Neural progenitor cell (in vitro differentiated cells): ENCODE measurements at regions not wholly inside any gene's neighbourhood (a gene's known extent, or its start where the extent isn't known, plus 50 kb on each side); places are given as distances from the start of the nearest gene placed in this dataset.
A peak's percentile ranks its signal among the peaks of the same experiment; 100 is the strongest.

Experiments used
- DNase-seq: peaks from one replicate; pipeline ENCODE4 v3.0.0-alpha.2; 2016; ENCODE audit warnings: low spot score
- H2AFZ ChIP-seq: fragments of 200-600 bp; sonication (generic); replicated peaks from 2 replicates; pipeline ENCODE4 v1.6.1; 2016; ENCODE audit warnings: antibody characterized with exemption
- H3F3A ChIP-seq: fragments of 200-600 bp; sonication (generic); 2 replicates; pipeline ENCODE4 v1.6.1; 2016; ENCODE audit warnings: antibody characterized with exemption, low read depth
- H3K27ac ChIP-seq: fragments of 200-600 bp; sonication (generic); 2 replicates; pipeline ENCODE4 v1.5.1; 2016; ENCODE audit warnings: mild to moderate bottlenecking
- H3K27me3 ChIP-seq: fragments of 200-600 bp; sonication (generic); 2 replicates; pipeline ENCODE4 v1.6.1; 2016; ENCODE audit warnings: mild to moderate bottlenecking, moderate library complexity
- H3K36me3 ChIP-seq: fragments of 200-600 bp; sonication (generic); 2 replicates; pipeline ENCODE4 v1.5.1; 2016
- H3K4me1 ChIP-seq: fragments of 200-600 bp; sonication (generic); 2 replicates; pipeline ENCODE4 v1.6.1; 2016; ENCODE audit warnings: mixed run types
- H3K4me2 ChIP-seq: fragments of 200-600 bp; sonication (generic); 2 replicates; pipeline ENCODE4 v1.6.1; 2016
- H3K4me3 ChIP-seq: fragments of 200-600 bp; sonication (generic); 2 replicates; pipeline ENCODE4 v1.5.1; 2016
- H3K79me2 ChIP-seq: fragments of 200-600 bp; sonication (generic); 2 replicates; pipeline ENCODE4 v1.6.1; 2016; ENCODE audit warnings: low read depth
- H3K9ac ChIP-seq: fragments of 200-600 bp; sonication (generic); 2 replicates; pipeline ENCODE4 v1.6.1; 2016
- H3K9me3 ChIP-seq: fragments of 200-600 bp; sonication (generic); 2 replicates; pipeline ENCODE4 v1.5.1; 2016; ENCODE audit warnings: low read depth
- H4K20me1 ChIP-seq: fragments of 200-600 bp; sonication (generic); 2 replicates; pipeline ENCODE4 v1.6.1; 2016; ENCODE audit warnings: low read depth
- H3K27ac Mint-ChIP-seq: 3 replicates; pipeline ENCODE4 v1.8.0; 2021; ENCODE audit warnings: mixed read lengths
- H3K27me3 Mint-ChIP-seq: 2 replicates; pipeline ENCODE4 v1.8.0; 2022; ENCODE audit warnings: low read depth, mild to moderate bottlenecking, inconsistent platforms, moderate library complexity, mixed read lengths; ENCODE audit not compliant: insufficient read depth
- H3K36me3 Mint-ChIP-seq: 3 replicates; pipeline ENCODE4 v1.8.0; 2021; ENCODE audit warnings: mixed read lengths
- H3K4me1 Mint-ChIP-seq: 3 replicates; pipeline ENCODE4 v1.8.0; 2021; ENCODE audit warnings: mixed read lengths
- H3K4me3 Mint-ChIP-seq: 3 replicates; pipeline ENCODE4 v1.8.0; 2021; ENCODE audit warnings: mild to moderate bottlenecking, moderate library complexity, mixed read lengths
- H3K9me3 Mint-ChIP-seq: 3 replicates; pipeline ENCODE4 v1.8.0; 2020; ENCODE audit warnings: mixed read lengths
- EZH2 ChIP-seq: fragments of 200-600 bp; sonication (generic); IDR thresholded peaks from 2 replicates; pipeline ENCODE4 v1.6.1; 2017; ENCODE audit warnings: antibody characterized with exemption, mild to moderate bottlenecking, moderate library complexity
- EZH2phosphoT487 ChIP-seq: fragments of 200-600 bp; sonication (generic); IDR thresholded peaks from 2 replicates; pipeline ENCODE4 v1.6.1; 2017; ENCODE audit warnings: antibody characterized with exemption
- TF ChIP-seq, protein P1 (sequence below): fragments of 200-600 bp; sonication (generic); IDR thresholded peaks from 2 replicates; pipeline ENCODE4 v1.5.1; 2017; ENCODE audit warnings: antibody characterized with exemption, mild to moderate bottlenecking

DNA sequence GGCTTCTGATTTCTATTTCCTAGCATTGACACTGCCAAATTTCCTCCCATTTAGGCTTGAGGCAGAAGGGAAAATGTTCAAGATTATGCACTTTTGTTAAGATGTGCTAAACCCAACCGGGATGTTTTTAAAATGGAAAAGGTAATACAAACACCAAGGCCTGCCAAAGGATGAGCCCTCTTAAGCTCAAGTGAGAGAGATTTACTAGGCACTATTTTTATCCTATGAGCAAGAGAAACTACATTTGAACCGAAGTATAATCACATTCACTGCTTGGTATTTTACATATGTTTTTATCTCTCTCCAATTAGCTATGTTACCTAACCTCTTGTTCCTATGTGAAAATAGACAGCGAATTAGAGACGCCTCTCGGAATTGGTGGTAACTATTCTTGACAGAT lies 295.8 kb downstream of the GABRB3 start:
- Histone ChIP-seq H4K20me1 (no peaks in the 10 kb centered on the region), H3K36me3 (no peaks in the 10 kb centered on the region), H3K27ac (no peak overlapping the region), H3K4me3 (no peak overlapping the region), H3K4me1 (no peaks in the 10 kb centered on the region), H3K4me2 (no peak overlapping the region), H3K27me3 (no peaks in the 10 kb centered on the region), H3F3A (no peaks in the 10 kb centered on the region), H3K9me3 (peaks cover 3% of the 10 kb centered on the region), H3K79me2 (no peaks in the 10 kb centered on the region), H3K9ac (no peak overlapping the region), H2AFZ (no peak overlapping the region)
- no peak for DNase-seq
- Mint-ChIP-seq H3K4me3 (no peak overlapping the region), H3K27me3 (peaks cover 3% of the 10 kb centered on the region), H3K36me3 (no peaks in the 10 kb centered on the region), H3K27ac (no peak overlapping the region), H3K9me3 (peaks cover 9% of the 10 kb centered on the region), H3K4me1 (no peaks in the 10 kb centered on the region)
- no peak for TF ChIP-seq EZH2phosphoT487
- no peak for TF ChIP-seq EZH2
- TF ChIP-seq, protein P1, sequence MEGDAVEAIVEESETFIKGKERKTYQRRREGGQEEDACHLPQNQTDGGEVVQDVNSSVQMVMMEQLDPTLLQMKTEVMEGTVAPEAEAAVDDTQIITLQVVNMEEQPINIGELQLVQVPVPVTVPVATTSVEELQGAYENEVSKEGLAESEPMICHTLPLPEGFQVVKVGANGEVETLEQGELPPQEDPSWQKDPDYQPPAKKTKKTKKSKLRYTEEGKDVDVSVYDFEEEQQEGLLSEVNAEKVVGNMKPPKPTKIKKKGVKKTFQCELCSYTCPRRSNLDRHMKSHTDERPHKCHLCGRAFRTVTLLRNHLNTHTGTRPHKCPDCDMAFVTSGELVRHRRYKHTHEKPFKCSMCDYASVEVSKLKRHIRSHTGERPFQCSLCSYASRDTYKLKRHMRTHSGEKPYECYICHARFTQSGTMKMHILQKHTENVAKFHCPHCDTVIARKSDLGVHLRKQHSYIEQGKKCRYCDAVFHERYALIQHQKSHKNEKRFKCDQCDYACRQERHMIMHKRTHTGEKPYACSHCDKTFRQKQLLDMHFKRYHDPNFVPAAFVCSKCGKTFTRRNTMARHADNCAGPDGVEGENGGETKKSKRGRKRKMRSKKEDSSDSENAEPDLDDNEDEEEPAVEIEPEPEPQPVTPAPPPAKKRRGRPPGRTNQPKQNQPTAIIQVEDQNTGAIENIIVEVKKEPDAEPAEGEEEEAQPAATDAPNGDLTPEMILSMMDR, result no peak

DNA sequence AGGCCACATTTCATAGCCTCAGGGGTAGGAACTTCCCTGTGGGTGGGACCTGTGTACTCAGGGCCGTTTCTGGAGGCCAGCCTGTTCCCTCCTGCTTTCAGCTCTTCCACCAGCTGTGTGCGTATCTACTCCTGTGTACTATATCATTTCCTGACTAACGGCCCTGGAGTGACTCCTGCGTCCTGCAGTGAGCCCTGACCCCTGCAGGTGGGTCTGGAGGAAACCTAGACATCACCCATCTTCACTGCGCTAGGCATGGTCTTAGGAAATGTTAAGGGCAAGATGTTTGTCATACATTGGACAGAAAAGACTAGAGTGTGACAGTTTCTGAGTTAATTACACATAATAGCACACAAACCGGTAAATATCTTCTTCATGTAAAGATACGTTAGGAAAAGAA lies 297.3 kb downstream of the GABRB3 start:
- peaks cover 9% of the 10 kb centered on the region for H3K9me3 Mint-ChIP-seq
- H3K4me3 ChIP-seq, result no peak overlapping the region
- H3K4me1 ChIP-seq, result no peaks in the 10 kb centered on the region
- H3K79me2 ChIP-seq, result no peaks in the 10 kb centered on the region
- DNase-seq, result no peak
- H3K4me1 Mint-ChIP-seq, result no peaks in the 10 kb centered on the region
- H3K9ac ChIP-seq, result no peak overlapping the region
- no peak overlapping the region for H3K27ac Mint-ChIP-seq
- H3K4me2 ChIP-seq, result no peak overlapping the region
- H2AFZ ChIP-seq, result no peak overlapping the region
- no peak overlapping the region for H3K4me3 Mint-ChIP-seq
- H3K36me3 ChIP-seq, result no peaks in the 10 kb centered on the region
- TF ChIP-seq EZH2phosphoT487, result no peak
- TF ChIP-seq EZH2, result no peak
- TF ChIP-seq, protein P1, result no peak
- no peaks in the 10 kb centered on the region for H4K20me1 ChIP-seq
- H3K27me3 ChIP-seq, result no peaks in the 10 kb centered on the region
- no peak overlapping the region for H3K27ac ChIP-seq
- H3F3A ChIP-seq, result no peaks in the 10 kb centered on the region
- H3K27me3 Mint-ChIP-seq, result peaks cover 3% of the 10 kb centered on the region
- no peaks in the 10 kb centered on the region for H3K36me3 Mint-ChIP-seq
- peaks cover 3% of the 10 kb centered on the region for H3K9me3 ChIP-seq

DNA sequence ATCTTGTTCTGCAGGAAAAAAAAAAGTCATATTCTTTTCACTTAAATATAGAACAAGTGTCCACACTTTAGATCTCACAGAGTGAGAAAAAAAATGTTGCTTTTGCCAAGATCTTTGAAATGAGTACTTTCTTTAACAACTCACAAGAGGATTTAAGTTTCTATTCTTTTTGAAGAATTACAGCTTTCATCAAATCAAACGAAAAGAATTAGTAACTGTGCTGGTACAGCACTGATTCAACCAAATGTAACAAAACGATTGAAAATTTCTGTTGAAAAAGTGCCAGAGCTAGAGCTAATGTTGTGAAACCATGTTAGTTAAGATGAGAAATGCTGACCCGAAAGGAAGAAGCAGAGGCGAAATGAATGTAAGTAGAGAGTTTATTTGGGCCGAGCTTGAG lies 300.2 kb downstream of the GABRB3 start:
- no peaks in the 10 kb centered on the region for H3K36me3 Mint-ChIP-seq
- Histone ChIP-seq H3K4me3 (no peak overlapping the region), H3K9ac (no peak overlapping the region), H3K27ac (no peak overlapping the region), H3K4me2 (no peak overlapping the region), H4K20me1 (no peaks in the 10 kb centered on the region), H3K9me3 (peaks cover 3% of the 10 kb centered on the region), H3K4me1 (no peaks in the 10 kb centered on the region), H2AFZ (peak overlapping the region; percentile 32), H3F3A (no peaks in the 10 kb centered on the region), H3K36me3 (no peaks in the 10 kb centered on the region), H3K27me3 (no peaks in the 10 kb centered on the region), H3K79me2 (no peaks in the 10 kb centered on the region)
- no peak for DNase-seq
- H3K27me3 Mint-ChIP-seq, result peaks cover 3% of the 10 kb centered on the region
- H3K27ac Mint-ChIP-seq, result no peak overlapping the region
- H3K9me3 Mint-ChIP-seq, result peaks cover 9% of the 10 kb centered on the region
- no peaks in the 10 kb centered on the region for H3K4me1 Mint-ChIP-seq
- H3K4me3 Mint-ChIP-seq, result no peak overlapping the region
- TF ChIP-seq EZH2phosphoT487 (no peak), EZH2 (no peak)
- TF ChIP-seq, protein P1, result no peak
